Vagina (tissue), 2 donors: ENCODE measurements at regions not wholly inside any gene's neighbourhood (a gene's known extent, or its start where the extent isn't known, plus 50 kb on each side); places are given as distances from the start of the nearest gene placed in this dataset.

Source experiments
- POLR2A ChIP-seq, 2 donors: fragments of 450-650 bp; IDR thresholded peaks; one replicate each; pipeline ENCODE4 v1.6.1; 2017; ENCODE audit warnings: antibody characterized with exemption in 2 of 2, mild to moderate bottlenecking in 2 of 2, moderate library complexity in 2 of 2
- POLR2AphosphoS5 ChIP-seq, 2 donors: sonication (generic); formaldehyde crosslinking; IDR thresholded peaks; one replicate each; pipeline ENCODE4 v1.9.0; 2017; ENCODE audit warnings: antibody characterized with exemption in 2 of 2, mild to moderate bottlenecking in 2 of 2, low read depth in 1 of 2; ENCODE audit not compliant: insufficient read depth in 1 of 2
- TF ChIP-seq, protein P1 (sequence below), 3 experiments: fragments of 450-650 bp in 2 of 3; fragments of 200-600 bp in 1 of 3; sonication (generic) in 1 of 3; IDR thresholded peaks; one replicate each; pipeline ENCODE4 v1.5.1; 2017 to 2019; ENCODE audit warnings: antibody characterized with exemption in 3 of 3, mild to moderate bottlenecking in 2 of 3, moderate library complexity in 2 of 3

- TF ChIP-seq, protein P1, sequence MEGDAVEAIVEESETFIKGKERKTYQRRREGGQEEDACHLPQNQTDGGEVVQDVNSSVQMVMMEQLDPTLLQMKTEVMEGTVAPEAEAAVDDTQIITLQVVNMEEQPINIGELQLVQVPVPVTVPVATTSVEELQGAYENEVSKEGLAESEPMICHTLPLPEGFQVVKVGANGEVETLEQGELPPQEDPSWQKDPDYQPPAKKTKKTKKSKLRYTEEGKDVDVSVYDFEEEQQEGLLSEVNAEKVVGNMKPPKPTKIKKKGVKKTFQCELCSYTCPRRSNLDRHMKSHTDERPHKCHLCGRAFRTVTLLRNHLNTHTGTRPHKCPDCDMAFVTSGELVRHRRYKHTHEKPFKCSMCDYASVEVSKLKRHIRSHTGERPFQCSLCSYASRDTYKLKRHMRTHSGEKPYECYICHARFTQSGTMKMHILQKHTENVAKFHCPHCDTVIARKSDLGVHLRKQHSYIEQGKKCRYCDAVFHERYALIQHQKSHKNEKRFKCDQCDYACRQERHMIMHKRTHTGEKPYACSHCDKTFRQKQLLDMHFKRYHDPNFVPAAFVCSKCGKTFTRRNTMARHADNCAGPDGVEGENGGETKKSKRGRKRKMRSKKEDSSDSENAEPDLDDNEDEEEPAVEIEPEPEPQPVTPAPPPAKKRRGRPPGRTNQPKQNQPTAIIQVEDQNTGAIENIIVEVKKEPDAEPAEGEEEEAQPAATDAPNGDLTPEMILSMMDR (IDR thresholded peaks at IDR 0.05): no peak
- TF ChIP-seq POLR2A (IDR thresholded peaks at IDR 0.05) (no peak), POLR2AphosphoS5 (IDR thresholded peaks at IDR 0.05; ENCODE audit: insufficient read depth in 1 of 2, low read depth in 1 of 2) (no peak)
These were observed 62.3 kb upstream of the MAF start for GRCh38 chr16:79662669-79663313.
